ENCODE measurements at regions not wholly inside any gene's neighbourhood (a gene's known extent, or its start where the extent isn't known, plus 50 kb on each side); places are given as distances from the start of the nearest gene placed in this dataset.

DNA sequence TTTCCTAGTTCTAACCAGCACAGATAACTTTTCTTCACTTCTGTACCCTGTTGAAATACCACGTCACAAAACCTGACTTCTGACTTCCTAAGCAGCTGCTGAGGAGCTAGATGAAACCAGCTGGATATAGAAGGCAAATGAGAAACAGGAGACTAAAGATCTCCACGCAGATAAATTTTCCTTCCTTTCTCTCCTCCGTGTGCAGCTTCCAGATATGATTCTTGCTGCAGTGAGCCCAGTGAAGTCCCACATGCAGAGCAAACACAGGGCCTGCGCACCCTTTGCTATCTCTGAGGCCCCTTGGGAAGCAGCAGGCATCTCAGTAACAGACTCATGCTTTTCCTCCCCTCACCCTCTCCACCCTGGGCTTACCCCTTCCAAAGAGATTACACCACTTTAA, 1638.3 kb downstream of the MAT2B start:
- no peak overlapping the region for H3K4me3 ChIP-seq (ENCODE audit: low read length)
- DNase-seq (ENCODE audit: low read depth): no peak

GRCh38 chr5:165149431-165149830, 1644.0 kb downstream of the MAT2B start:
- TF ChIP-seq CTCF (IDR thresholded peaks at IDR 0.05; ENCODE audit: insufficient read depth, low read depth, low read length, missing control alignments): no peak
- no peak overlapping the region for H3K4me3 ChIP-seq (ENCODE audit: low read length)

More for the DNA sequence above, 1638.3 kb downstream of the MAT2B start:
- no peak for TF ChIP-seq CTCF (IDR thresholded peaks at IDR 0.05; ENCODE audit: insufficient read depth, low read depth, low read length, missing control alignments)

GRCh38 chr5:165152058-165152457, 1646.6 kb downstream of the MAT2B start:
- TF ChIP-seq CTCF (IDR thresholded peaks at IDR 0.05; ENCODE audit: insufficient read depth, low read depth, low read length, missing control alignments): no peak
- DNase-seq (ENCODE audit: low read depth): no peak

More at GRCh38 chr5:165149431-165149830, 1644.0 kb downstream of the MAT2B start:
- no peak for DNase-seq (ENCODE audit: low read depth)

DNA sequence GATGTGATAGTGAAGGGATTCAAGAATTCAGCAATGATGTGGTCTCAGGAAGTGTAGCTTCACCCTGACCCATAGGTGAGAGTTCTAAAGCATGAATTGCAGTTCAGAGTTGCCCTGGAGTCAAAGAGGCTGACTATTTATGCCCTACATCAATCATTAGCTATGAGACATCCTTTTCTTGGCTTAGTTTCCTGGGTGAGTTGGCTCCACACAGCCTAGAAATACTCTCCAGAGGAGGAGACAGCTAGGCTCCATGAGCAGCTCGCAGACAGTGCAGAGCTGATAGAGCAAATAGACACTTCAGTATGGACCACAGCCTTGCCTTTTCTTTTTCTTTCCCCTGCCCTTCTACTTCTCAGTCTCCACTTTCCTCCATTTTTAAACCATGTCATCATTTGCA, 1651.8 kb downstream of the MAT2B start:
- no peak for TF ChIP-seq CTCF (IDR thresholded peaks at IDR 0.05; ENCODE audit: insufficient read depth, low read depth, low read length, missing control alignments)
- DNase-seq (ENCODE audit: low read depth): no peak
- no peak overlapping the region for H3K4me3 ChIP-seq (ENCODE audit: low read length)

More at GRCh38 chr5:165152058-165152457, 1646.6 kb downstream of the MAT2B start:
- no peak overlapping the region for H3K4me3 ChIP-seq (ENCODE audit: low read length)

- H3K4me3 ChIP-seq (ENCODE audit: low read length): no peak overlapping the region
- no peak for DNase-seq (ENCODE audit: low read depth)
- peak; percentile 7 for TF ChIP-seq CTCF (IDR thresholded peaks at IDR 0.05; ENCODE audit: insufficient read depth, low read depth, low read length, missing control alignments)
Observed at GRCh38 chr5:165161204-165161603, 1655.8 kb downstream of the MAT2B start.

DNA sequence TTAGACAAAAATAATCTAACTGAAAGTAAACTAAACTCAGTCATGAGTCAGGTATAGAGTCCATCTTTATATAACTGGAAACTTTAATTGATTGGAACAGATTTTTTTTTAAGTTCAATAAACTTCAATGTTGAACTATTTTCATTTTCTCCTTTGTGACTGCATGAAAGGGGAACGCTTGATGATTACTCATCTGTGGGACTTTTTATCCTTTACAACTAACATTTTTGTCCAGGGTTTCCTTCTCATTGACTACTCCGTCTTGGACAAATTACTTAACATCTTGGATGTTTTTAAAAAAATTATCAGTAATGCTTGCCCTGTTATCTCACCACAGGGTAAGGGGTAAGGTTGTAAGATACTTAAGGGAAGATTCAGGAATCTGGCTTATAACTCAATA, 1658.4 kb downstream of the MAT2B start:
- no peak for TF ChIP-seq CTCF (IDR thresholded peaks at IDR 0.05; ENCODE audit: insufficient read depth, low read depth, low read length, missing control alignments)
- no peak overlapping the region for H3K4me3 ChIP-seq (ENCODE audit: low read length)
- DNase-seq (ENCODE audit: low read depth): no peak

DNA sequence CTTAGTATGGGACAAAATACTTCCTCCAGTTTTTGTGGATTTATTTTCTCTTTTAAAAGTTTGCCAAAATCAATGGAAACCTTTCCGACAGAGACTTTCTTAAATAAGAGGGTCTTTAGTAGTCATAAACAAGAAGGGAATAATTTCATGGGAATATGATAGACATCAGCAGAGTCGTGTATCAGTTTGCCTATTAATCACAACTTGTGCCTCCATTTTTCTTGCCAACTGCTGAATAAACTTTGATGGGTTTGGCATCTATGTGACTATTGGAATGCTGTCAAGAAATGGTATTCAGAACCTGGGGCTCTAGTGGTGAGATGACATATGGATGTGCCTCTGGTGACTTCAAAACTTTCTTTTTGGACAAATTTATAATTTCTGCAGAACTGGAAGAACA, 1668.2 kb downstream of the MAT2B start:
- no peak for DNase-seq (ENCODE audit: low read depth)
- TF ChIP-seq CTCF (IDR thresholded peaks at IDR 0.05; ENCODE audit: insufficient read depth, low read depth, low read length, missing control alignments): no peak
- H3K4me3 ChIP-seq (ENCODE audit: low read length): no peak overlapping the region
